Activated T-cell treated with anti-CD3 and anti-CD28 coated beads for 4 hours (primary cell): ENCODE measurements at regions not wholly inside any gene's neighbourhood (a gene's known extent, or its start where the extent isn't known, plus 50 kb on each side); places are given as distances from the start of the nearest gene placed in this dataset.

Experiments
- DNase-seq: peaks from one replicate; pipeline ENCODE4 v3.0.0-alpha.2; 2020

GRCh38 chr13:74040200-74040599, 94.0 kb downstream of the KLF12 start:
- DNase-seq = no peak

DNA sequence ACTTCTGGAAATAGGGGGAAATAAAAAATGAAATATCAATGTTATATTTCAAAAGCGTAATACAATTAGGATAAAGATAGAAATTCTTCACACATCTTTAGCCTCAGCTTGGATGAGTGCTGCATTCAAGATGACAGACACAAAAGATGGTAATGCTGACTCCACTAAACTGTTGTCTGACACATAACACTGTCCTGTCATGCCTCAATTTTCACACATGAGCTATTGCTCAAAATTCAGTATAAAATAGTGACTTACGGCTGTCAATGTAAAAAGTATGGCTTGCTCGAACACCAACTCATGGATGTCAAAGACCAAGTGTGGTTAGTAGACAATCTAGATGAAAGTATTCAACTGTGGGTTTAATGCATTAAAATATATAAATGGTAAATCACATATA, 94.5 kb downstream of the KLF12 start:
- no peak for DNase-seq

GRCh38 chr13:74039154-74039553, 95.0 kb downstream of the KLF12 start:
- no peak for DNase-seq

- DNase-seq = no peak
Observed at GRCh38 chr13:74037762-74038161, 96.4 kb downstream of the KLF12 start.

DNA sequence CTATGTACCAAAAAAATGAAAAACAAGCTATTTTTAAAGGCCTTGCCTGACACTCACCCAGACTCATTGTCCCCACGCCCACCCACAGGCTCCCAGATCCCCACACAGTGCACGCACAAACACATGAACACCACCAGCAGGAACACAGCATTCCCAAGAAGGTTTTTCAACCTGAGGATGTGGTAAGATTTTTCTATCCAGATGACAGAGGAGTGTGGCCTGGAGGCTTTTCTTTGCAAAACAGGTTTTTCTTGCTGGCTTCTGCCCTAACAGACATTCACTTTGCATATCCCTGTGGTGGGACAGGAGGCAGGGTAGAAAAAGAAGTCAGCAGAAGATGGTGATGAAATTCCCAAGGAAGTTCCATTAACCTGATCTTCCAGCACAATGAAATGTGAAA, 97.8 kb downstream of the KLF12 start:
- DNase-seq = no peak

GRCh38 chr13:74035896-74036295, 98.3 kb downstream of the KLF12 start:
- DNase-seq = no peak

GRCh38 chr13:74032325-74032724, 101.9 kb downstream of the KLF12 start:
- no peak for DNase-seq

DNA sequence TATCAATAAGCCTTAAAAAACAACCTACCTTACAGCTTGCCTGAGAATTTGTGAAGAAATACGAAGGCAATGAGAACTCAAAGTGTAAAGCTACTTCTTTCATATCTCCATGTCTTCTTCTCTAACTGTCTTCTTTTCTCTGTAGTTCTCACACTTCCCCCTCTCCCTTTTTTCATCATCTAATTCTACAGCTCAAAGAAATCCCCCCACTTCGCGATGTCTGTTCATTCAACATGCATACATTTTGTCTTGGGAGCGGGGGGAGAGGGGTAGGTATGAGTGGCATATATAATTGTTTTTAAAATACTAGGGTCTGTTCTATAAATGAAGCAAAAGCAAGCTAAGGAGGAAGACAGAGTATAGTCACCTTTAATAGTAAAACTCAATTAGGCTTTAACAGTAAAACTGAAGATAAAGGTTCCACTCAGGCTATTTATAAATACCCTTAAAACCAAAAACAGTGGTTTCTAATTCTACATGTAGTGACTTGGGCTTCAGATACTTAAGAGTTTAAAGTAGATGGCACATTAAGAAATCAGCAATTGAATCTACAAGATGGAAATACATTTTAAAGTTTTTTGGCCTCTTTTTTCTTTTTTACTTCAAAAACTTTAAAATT, 106.9 kb downstream of the KLF12 start:
- DNase-seq = no peak

DNA sequence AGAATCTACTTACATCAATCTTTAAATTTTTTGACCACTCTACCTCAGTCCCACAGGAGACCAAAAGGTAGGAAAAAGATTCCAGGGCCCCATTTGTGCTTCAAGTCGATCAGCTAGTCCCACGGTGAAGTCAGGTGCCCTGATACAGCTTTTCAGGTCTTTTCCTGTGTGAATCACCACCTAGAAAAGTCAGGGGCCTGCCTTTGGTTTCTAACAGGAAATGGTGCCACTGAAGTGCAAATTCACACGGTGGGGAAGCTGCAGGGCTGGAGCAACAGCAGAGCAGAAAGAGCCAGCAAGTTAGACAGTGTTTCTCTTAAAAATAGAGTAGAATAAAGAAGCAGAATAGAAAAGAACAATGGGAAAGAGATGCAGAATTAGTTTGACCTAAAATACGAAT, 107.5 kb downstream of the KLF12 start:
- DNase-seq = peak; percentile 58

GRCh38 chr13:74025369-74025768, 108.8 kb downstream of the KLF12 start:
- DNase-seq = no peak

- DNase-seq = no peak
Observed at GRCh38 chr13:74024856-74025255, 109.3 kb downstream of the KLF12 start.

GRCh38 chr13:74024314-74024713, 109.9 kb downstream of the KLF12 start:
- no peak for DNase-seq

DNA sequence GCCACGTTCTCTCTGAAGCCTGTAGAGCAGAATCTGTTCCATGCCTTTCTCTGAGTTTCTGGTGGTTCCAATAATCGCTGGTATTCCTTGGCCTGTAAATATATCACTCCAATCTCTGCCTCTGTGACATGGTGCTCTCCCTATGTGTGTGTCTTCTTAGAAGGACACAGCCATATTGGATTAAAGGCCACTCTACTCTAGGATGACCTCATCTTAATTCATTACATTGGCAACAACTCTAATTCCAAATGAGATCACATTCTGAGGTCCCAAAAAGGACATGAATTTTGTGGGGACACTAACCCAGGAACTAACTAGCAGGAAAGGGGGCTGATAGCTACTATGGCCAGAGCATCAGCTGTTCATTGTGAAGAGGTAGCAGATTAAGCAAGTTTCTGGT, 110.7 kb downstream of the KLF12 start:
- no peak for DNase-seq

GRCh38 chr13:74021505-74021904, 112.7 kb downstream of the KLF12 start:
- DNase-seq = no peak

DNA sequence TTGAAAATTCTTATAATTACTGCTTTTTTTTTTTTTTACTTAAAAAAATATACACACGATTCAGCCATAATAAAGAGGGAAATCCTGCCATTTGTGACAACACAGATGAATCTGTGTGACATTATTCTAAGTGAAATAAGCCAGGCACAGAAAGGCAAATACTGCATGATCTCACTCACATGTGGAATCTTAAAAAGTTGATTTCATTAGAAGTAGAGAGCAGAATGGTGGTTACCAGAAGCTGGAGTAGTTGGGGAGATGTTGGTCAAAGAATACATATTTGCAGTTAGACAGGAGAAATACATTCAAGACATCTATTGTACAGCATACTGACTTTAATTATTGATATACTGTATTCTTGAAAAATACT, 116.2 kb downstream of the KLF12 start:
- no peak for DNase-seq

GRCh38 chr13:74017301-74018061, 116.7 kb downstream of the KLF12 start:
- DNase-seq = no peak

GRCh38 chr13:74015137-74015536, 119.1 kb downstream of the KLF12 start:
- DNase-seq = no peak

DNA sequence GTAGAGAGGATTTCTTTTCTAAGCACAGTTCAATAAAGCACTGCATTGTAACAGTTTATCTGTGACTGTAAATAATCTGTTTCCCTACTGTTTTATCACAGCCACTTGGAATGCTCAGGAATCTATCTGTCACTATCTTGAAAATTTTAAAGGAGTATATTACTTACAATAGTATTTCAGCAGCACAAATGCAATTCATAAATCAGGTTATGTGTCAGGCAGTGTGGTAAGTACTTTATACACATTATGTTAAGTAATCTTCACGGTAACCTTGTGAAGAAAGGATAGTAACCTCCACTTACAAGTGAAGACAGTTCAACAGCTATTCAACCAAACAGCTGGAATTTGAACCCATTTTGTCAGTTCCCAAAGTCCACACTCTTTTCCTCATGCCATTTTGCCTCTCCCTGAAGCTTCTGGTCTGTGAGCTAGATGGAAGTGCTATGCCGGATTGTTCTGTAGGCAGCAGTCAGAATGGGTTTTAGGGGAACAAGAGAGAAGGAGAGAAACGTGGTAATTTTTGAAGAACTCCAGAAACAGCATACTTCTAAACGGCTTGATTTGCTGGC, 125.0 kb downstream of the KLF12 start:
- no peak for DNase-seq

- DNase-seq = no peak
Observed at GRCh38 chr13:74006666-74007065, 127.5 kb downstream of the KLF12 start.

DNA sequence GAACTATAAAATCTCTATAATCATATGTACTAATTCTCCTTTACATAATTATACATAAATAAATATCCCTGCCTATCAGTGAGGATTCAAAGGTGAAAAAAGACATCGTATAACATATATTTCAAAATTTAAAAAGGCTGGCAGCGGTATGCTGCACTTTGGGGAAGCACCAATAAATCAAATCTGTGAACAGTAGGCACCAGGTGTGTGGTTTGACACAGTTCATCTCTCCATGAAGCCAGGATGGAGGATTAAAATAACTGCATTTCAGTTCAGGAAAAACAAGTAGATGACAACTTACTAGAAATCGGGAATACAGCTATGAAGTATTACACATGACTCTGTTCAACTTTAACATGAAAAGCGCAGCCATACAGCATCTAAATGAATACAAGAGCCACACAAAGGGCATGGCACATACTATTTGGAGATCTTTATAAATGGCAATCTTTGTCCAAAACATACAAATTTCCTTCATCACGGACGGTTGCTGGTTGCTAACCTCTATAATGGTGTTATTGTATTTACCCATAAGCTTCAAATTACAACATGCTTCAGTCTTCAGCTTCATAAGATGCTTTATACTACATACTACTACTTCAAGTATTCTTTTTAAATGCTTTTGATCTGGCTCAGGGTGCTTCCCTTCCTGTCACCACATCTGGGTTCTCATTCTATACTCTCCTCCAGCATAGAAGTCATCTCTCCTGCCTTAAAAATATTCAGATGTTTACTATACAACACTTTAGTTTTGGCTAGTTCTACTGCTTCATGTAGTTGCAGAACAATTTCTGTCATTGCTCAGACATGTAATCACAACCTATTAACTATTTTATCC, 128.7 kb downstream of the KLF12 start:
- DNase-seq = no peak

DNA sequence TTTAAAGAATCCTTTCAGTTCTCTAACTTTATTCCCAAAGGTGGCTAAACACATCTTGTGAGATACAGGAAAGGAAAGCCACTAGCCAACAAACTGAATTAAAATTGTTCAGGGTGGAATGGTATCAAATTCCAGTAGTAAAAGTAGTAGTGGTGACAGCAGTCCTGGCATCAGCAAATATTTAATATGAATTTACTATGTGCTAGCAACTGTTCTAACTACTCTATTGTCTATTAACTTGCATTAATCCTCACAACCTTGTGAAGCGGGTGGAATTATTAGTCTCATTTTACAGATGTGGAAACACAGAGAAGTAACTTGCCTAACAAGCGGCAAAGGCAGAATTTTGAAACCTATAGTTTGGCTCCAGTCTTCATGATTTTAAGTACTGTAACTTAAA, 130.1 kb downstream of the KLF12 start:
- no peak for DNase-seq

- DNase-seq = no peak
Observed at GRCh38 chr13:74003374-74003773, 130.8 kb downstream of the KLF12 start.

- no peak for DNase-seq
Observed at GRCh38 chr13:74000876-74001275, 133.3 kb downstream of the KLF12 start.

DNA sequence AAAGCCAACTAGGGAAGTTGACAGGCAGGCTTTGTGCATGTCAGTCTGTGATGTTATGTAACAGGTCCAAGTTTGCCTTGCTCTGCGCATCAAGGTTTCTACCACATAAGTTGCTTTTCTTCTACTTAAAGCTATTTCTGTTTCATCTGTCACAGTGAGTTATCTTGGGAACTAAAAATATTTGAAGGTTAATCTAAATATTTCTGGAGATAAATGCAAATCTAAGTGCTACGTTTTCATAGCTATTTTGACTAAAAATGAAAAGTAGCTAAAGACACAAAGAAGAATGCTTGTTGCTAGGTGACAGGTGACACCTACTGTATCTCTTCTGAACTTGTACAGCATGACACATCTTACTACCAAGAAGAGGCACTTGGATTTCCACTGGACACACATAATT, 135.6 kb downstream of the KLF12 start:
- DNase-seq = no peak
